Heart left ventricle (tissue), 16 donors: ENCODE measurements at regions not wholly inside any gene's neighbourhood (a gene's known extent, or its start where the extent isn't known, plus 50 kb on each side); places are given as distances from the start of the nearest gene placed in this dataset.

Source experiments
- ATAC-seq, 4 donors: fragments of 200-7000 bp; cut with Tn5 transposase; one replicate each; pipeline ENCODE4 v1.9.1; 2020 to 2022; ENCODE audit warnings: moderate library complexity in 4 of 4, mild to moderate bottlenecking in 3 of 4, moderate number of reproducible peaks in 1 of 4
- DNase-seq, 5 donors: peaks; one replicate each; pipeline ENCODE4 v3.0.0-alpha.2; 2020
- H3K27ac ChIP-seq, 12 donors: fragments of 200-600 bp; sonication (generic) in 4 of 12; one replicate each; pipeline versions ENCODE4 v1.5.0 to v1.8.0; 2016 to 2022; ENCODE audit warnings: mild to moderate bottlenecking in 2 of 12
- H3K27me3 ChIP-seq, 9 donors: fragments of 200-600 bp; sonication (generic) in 2 of 9; one replicate each; pipeline versions ENCODE4 v1.5.1 to v1.8.0; 2016 to 2022; ENCODE audit warnings: mild to moderate bottlenecking in 3 of 9
- H3K36me3 ChIP-seq, 9 donors: fragments of 200-600 bp; sonication (generic) in 2 of 9; one replicate each; pipeline versions ENCODE4 v1.5.0 to v1.8.0; 2018 to 2022; ENCODE audit warnings: mild to moderate bottlenecking in 2 of 9
- H3K4me1 ChIP-seq, 12 donors: fragments of 200-600 bp; sonication (generic) in 4 of 12; one replicate each; pipeline versions ENCODE4 v1.5.0 to v1.8.0; 2016 to 2022; ENCODE audit warnings: mild to moderate bottlenecking in 3 of 12
- H3K4me3 ChIP-seq, 12 donors: fragments of 200-600 bp; sonication (generic) in 4 of 12; one replicate each; pipeline versions ENCODE4 v1.5.0 to v1.8.0; 2017 to 2022; ENCODE audit warnings: mild to moderate bottlenecking in 9 of 12, moderate library complexity in 4 of 12
- H3K9me3 ChIP-seq, 12 donors: fragments of 200-600 bp; sonication (generic) in 4 of 12; one replicate each; pipeline versions ENCODE4 v1.5.0 to v1.8.0; 2016 to 2022; ENCODE audit warnings: mild to moderate bottlenecking in 1 of 12
- CTCF ChIP-seq, 12 donors: fragments of 200-600 bp; sonication (generic) in 4 of 12; IDR thresholded peaks; one replicate each; pipeline versions ENCODE4 v1.5.0 to v1.8.0; 2018 to 2022; ENCODE audit warnings: antibody characterized with exemption in 12 of 12, mild to moderate bottlenecking in 5 of 12
- POLR2A ChIP-seq, 2 donors: fragments of 450-650 bp; IDR thresholded peaks; one replicate each; pipeline ENCODE4 v1.6.1; 2017; ENCODE audit warnings: antibody characterized with exemption in 2 of 2, mild to moderate bottlenecking in 2 of 2, moderate library complexity in 2 of 2
- WGBS, 4 donors: extraction: QIAGEN DNeasy Blood & Tissue Kit in 2 of 4; methylation state at CpG; one replicate each; pipeline versions ENCODE4 v1.1.5 to v1.1.7; 2013 to 2018; 5-methylcytosine and 5-hydroxymethylcytosine counted together
- intact Hi-C, 10 donors: fragments of 100-400 bp; cut with DNase I; formaldehyde crosslinking; loops; one replicate each; pipeline versions ENCODE4 v1.11.1 to v1.14.2; 2022
- donor health status: ischemic (EF 13 %, LVEDD 7.1; RV severe dilation, severe dysfunction).
- donor health status: healthy with polysubstance abuse.
- donor health status: DM: no; HTN: yes; CAD: no.
- donor health status: DM: no; HTN: no; CAD: no.
- donor health status: ischemic (EF 25% LVEDD 6.9; RV normal size, moderate dysfunction).
- donor health status: ischemic (EF 25% LVEDD 5.7; RV mildly dilated, moderate dysfunction).
- donor health status: healthy.
- donor health status: DM: yes; HTN: yes; CAD: no.
- donor health status: ischemic (EF 35%, LVEDD 5.7; RV mildly dilated, moderate dysfunction).
- donor health status: nonischemic (EF 11% LVEDD 7.7; RV severe dilation, severe dysfunction).
- donor health status: DM: yes; HTN: yes; CAD: no.
- donor health status: PGD.
- donor health status: ischemic (EF 29% LVEDD 5.4; RV normal size, mild dysfunction).
- donor health status: nonischemic (EF 23%, LVEDD 6.1; RV moderate dilation, normal function).

DNA sequence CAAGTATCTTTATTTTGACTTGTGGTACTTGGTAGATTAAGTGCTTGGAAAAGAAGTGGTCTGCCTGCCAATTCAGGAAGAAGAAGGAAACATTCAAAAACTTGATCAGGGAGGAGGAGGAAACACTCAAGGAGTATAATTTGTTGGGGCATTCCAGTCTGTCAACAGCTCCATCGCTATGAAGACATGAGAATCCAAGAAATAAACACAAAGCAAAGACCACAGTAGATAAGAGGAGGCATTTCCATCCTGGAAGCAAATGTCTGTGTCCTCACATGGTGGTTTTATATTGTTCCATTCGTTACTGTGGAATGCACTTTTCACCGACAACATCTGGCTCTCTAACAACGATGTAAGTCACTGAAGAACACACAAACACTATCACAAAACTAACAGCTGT lies 176.1 kb upstream of the FRMD4B start:
- Histone ChIP-seq H3K27me3 (no peaks in the 10 kb centered on the region), H3K4me1 (peaks cover 0 to 43% (median 9%) of the 10 kb centered on the region in 12 donors), H3K4me3 (no peak overlapping the region), H3K36me3 (no peaks in the 10 kb centered on the region), H3K27ac (no peak overlapping the region), H3K9me3 (no peaks in the 10 kb centered on the region)
- whole genome bisulfite sequencing, 4 donors: 34 to 50% (median 44%) methylated on average over 4 of the region's 4 CpGs
- no peak for TF ChIP-seq POLR2A (IDR thresholded peaks at IDR 0.05)
- no peak for TF ChIP-seq CTCF (IDR thresholded peaks at IDR 0.05)
- ATAC-seq (no peak), DNase-seq (no peak)
- intact Hi-C loops: no loop called here

- Histone ChIP-seq H3K27ac (peak overlapping the region in 1 of 12 donors; percentile 28), H3K9me3 (no peaks in the 10 kb centered on the region), H3K4me3 (no peak overlapping the region), H3K27me3 (no peaks in the 10 kb centered on the region), H3K4me1 (peaks cover 0 to 33% (median 9%) of the 10 kb centered on the region in 12 donors), H3K36me3 (no peaks in the 10 kb centered on the region)
- intact Hi-C loops: no loop called here
- TF ChIP-seq CTCF (IDR thresholded peaks at IDR 0.05) (peak in 1 of 12 donors; percentile 27), POLR2A (IDR thresholded peaks at IDR 0.05) (no peak)
- no peak for ATAC-seq
- DNase-seq: no peak
Observed at GRCh38 chr3:69560818-69561217, 174.9 kb upstream of the FRMD4B start.

- Histone ChIP-seq H3K4me1 (peaks cover 0 to 33% (median 9%) of the 10 kb centered on the region in 12 donors), H3K4me3 (no peak overlapping the region), H3K27me3 (no peaks in the 10 kb centered on the region), H3K9me3 (no peaks in the 10 kb centered on the region), H3K36me3 (no peaks in the 10 kb centered on the region), H3K27ac (no peak overlapping the region)
- 94 to 95% (median 94%) methylated on average over 4 of the region's 4 CpGs for WGBS, 4 donors
- intact Hi-C loops: no loop called here
- TF ChIP-seq POLR2A (IDR thresholded peaks at IDR 0.05): no peak
- no peak for ATAC-seq
- DNase-seq: no peak
Observed at GRCh38 chr3:69560116-69560515, 174.2 kb upstream of the FRMD4B start.

DNA sequence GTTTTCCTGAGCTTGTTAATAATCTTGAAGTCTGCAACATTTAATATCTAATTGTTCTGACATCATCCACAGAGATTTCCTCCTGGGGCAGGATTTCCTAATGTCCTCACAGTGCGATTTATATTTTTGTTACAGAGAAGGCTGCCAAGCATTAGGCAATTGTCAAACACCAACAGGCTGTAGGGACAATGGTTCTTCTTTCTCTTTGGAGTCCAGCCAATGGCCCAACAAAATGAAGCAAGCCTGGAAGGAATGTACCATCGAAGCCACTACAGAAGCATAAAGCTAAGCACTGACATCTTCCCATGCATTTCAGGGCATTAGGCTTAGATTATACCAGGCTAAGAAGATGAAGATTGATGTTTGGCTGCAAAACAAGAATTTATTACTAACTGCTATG lies 173.0 kb upstream of the FRMD4B start:
- Histone ChIP-seq H3K9me3 (no peaks in the 10 kb centered on the region), H3K27ac (peak overlapping the region in 1 of 12 donors; percentile 38), H3K4me1 (peaks cover 0 to 33% (median 10%) of the 10 kb centered on the region in 12 donors), H3K27me3 (no peaks in the 10 kb centered on the region), H3K36me3 (no peaks in the 10 kb centered on the region), H3K4me3 (no peak overlapping the region)
- peak; percentile 74 to 93 (median 92) for ATAC-seq
- 8 to 25% (median 17%) methylated on average over 2 of the region's 2 CpGs for WGBS, 4 donors
- DNase-seq: peak in 4 of 5 donors; percentile 45 to 63 (median 55)
- TF ChIP-seq POLR2A (IDR thresholded peaks at IDR 0.05): no peak
- TF ChIP-seq CTCF (IDR thresholded peaks at IDR 0.05): no peak
- intact Hi-C loops: loop anchor here in 5 of 10 donors (5.0 to 10.0 kb wide), 3 partner anchors 83 to 106 kb away; no protein-coding TSS in a partner anchor

GRCh38 chr3:69554576-69554975 lies 168.7 kb upstream of the FRMD4B start:
- Histone ChIP-seq H3K4me3 (no peak overlapping the region), H3K27me3 (no peaks in the 10 kb centered on the region), H3K27ac (no peak overlapping the region), H3K9me3 (no peaks in the 10 kb centered on the region), H3K36me3 (no peaks in the 10 kb centered on the region), H3K4me1 (peaks cover 0 to 32% (median 13%) of the 10 kb centered on the region in 12 donors)
- DNase-seq: no peak
- 90 to 92% (median 91%) methylated on average over 2 of the region's 2 CpGs for WGBS, 4 donors
- TF ChIP-seq POLR2A (IDR thresholded peaks at IDR 0.05) (no peak), CTCF (IDR thresholded peaks at IDR 0.05) (no peak)
- intact Hi-C loops: loop anchor here in 4 of 10 donors (10.0 kb wide), 2 partner anchors 100 to 110 kb away; no protein-coding TSS in a partner anchor
- ATAC-seq: no peak
